Coronary artery (tissue), 2 donors: ENCODE measurements at regions not wholly inside any gene's neighbourhood (a gene's known extent, or its start where the extent isn't known, plus 50 kb on each side); places are given as distances from the start of the nearest gene placed in this dataset.

Source experiments
- DNase-seq: peaks from one replicate; pipeline ENCODE4 v3.0.0-alpha.2; 2017; ENCODE audit warnings: low spot score
- H3K27ac ChIP-seq, 2 donors: fragments of 200-600 bp; sonication (generic); one replicate each; pipeline ENCODE4 v1.5.1; 2016 to 2019
- H3K4me3 ChIP-seq: fragments of 200-600 bp; sonication (generic); 2 replicates; pipeline ENCODE4 v1.5.1; 2016; ENCODE audit warnings: mild to moderate bottlenecking, moderate library complexity
- CTCF ChIP-seq: fragments of 200-600 bp; sonication (generic); IDR thresholded peaks from one replicate; pipeline ENCODE4 v1.5.1; 2019; ENCODE audit warnings: antibody characterized with exemption

GRCh38 chr5:26737348-26738265 lies 300.8 kb downstream of the CDH9 start:
- no peak for TF ChIP-seq CTCF

GRCh38 chr5:26727916-26728315 lies 310.5 kb downstream of the CDH9 start:
- no peak for TF ChIP-seq CTCF
- Histone ChIP-seq H3K27ac (no peak overlapping the region), H3K4me3 (no peak overlapping the region)
- DNase-seq, result no peak

More at GRCh38 chr5:26737348-26738265, 300.8 kb downstream of the CDH9 start:
- DNase-seq, result no peak
- H3K27ac ChIP-seq, result no peak overlapping the region
- H3K4me3 ChIP-seq, result no peak overlapping the region

GRCh38 chr5:26719803-26720202 lies 318.6 kb downstream of the CDH9 start:
- DNase-seq, result no peak
- Histone ChIP-seq H3K4me3 (no peak overlapping the region), H3K27ac (no peak overlapping the region)
- no peak for TF ChIP-seq CTCF

GRCh38 chr5:26700759-26701384 lies 337.5 kb downstream of the CDH9 start:
- no peak for TF ChIP-seq CTCF
- Histone ChIP-seq H3K4me3 (no peak overlapping the region), H3K27ac (no peak overlapping the region)
- DNase-seq, result no peak

GRCh38 chr5:26692952-26693351 lies 345.4 kb downstream of the CDH9 start:
- no peak overlapping the region for H3K27ac ChIP-seq
- TF ChIP-seq CTCF, result no peak
- no peak for DNase-seq
- no peak overlapping the region for H3K4me3 ChIP-seq

GRCh38 chr5:26691486-26691885 lies 346.9 kb downstream of the CDH9 start:
- H3K4me3 ChIP-seq, result no peak overlapping the region
- TF ChIP-seq CTCF, result no peak

More at GRCh38 chr5:26691486-26691885, 346.9 kb downstream of the CDH9 start:
- no peak for DNase-seq
- H3K27ac ChIP-seq, result no peak overlapping the region
